ENCODE measurements at regions not wholly inside any gene's neighbourhood (a gene's known extent, or its start where the extent isn't known, plus 50 kb on each side); places are given as distances from the start of the nearest gene placed in this dataset.

- no peak overlapping the region for H3K27ac ChIP-seq
- no peaks in the 10 kb centered on the region for H3K36me3 ChIP-seq
- H3K4me3 ChIP-seq = no peak overlapping the region
- no peaks in the 10 kb centered on the region for H3K9me3 ChIP-seq
- no peaks in the 10 kb centered on the region for H3K27me3 ChIP-seq
- DNase-seq (ENCODE audit: low spot score) = no peak
- no peak for TF ChIP-seq CTCF (IDR thresholded peaks at IDR 0.05)
- H3K4me1 ChIP-seq = no peaks in the 10 kb centered on the region
These were observed 783.2 kb downstream of the RPA4 start for GRCh38 chrX:97666890-97667289.

GRCh38 chrX:97668126-97668525 lies 784.4 kb downstream of the RPA4 start:
- no peak for TF ChIP-seq CTCF (IDR thresholded peaks at IDR 0.05)
- no peaks in the 10 kb centered on the region for H3K36me3 ChIP-seq
- no peaks in the 10 kb centered on the region for H3K9me3 ChIP-seq
- DNase-seq (ENCODE audit: low spot score) = no peak
- no peak overlapping the region for H3K27ac ChIP-seq
- no peak overlapping the region for H3K4me3 ChIP-seq
- no peaks in the 10 kb centered on the region for H3K27me3 ChIP-seq
- no peaks in the 10 kb centered on the region for H3K4me1 ChIP-seq

GRCh38 chrX:97672138-97672537 lies 788.4 kb downstream of the RPA4 start:
- Histone ChIP-seq H3K36me3 (no peaks in the 10 kb centered on the region), H3K27ac (no peak overlapping the region), H3K27me3 (no peaks in the 10 kb centered on the region), H3K4me1 (no peaks in the 10 kb centered on the region), H3K9me3 (no peaks in the 10 kb centered on the region), H3K4me3 (no peak overlapping the region)
- DNase-seq (ENCODE audit: low spot score) = no peak
- TF ChIP-seq CTCF (IDR thresholded peaks at IDR 0.05) = no peak

- H3K4me3 ChIP-seq = no peak overlapping the region
- no peaks in the 10 kb centered on the region for H3K27me3 ChIP-seq
- H3K36me3 ChIP-seq = no peaks in the 10 kb centered on the region
- H3K9me3 ChIP-seq = no peaks in the 10 kb centered on the region
- no peak for TF ChIP-seq CTCF (IDR thresholded peaks at IDR 0.05)
- no peaks in the 10 kb centered on the region for H3K4me1 ChIP-seq
- no peak for DNase-seq (ENCODE audit: low spot score)
- no peak overlapping the region for H3K27ac ChIP-seq
These were observed 788.9 kb downstream of the RPA4 start for GRCh38 chrX:97672608-97673007.

GRCh38 chrX:97673135-97673534 lies 789.4 kb downstream of the RPA4 start:
- H3K4me3 ChIP-seq = no peak overlapping the region
- H3K27me3 ChIP-seq = no peaks in the 10 kb centered on the region
- no peaks in the 10 kb centered on the region for H3K4me1 ChIP-seq
- H3K27ac ChIP-seq = no peak overlapping the region
- TF ChIP-seq CTCF (IDR thresholded peaks at IDR 0.05) = no peak
- no peaks in the 10 kb centered on the region for H3K36me3 ChIP-seq
- no peak for DNase-seq (ENCODE audit: low spot score)
- H3K9me3 ChIP-seq = no peaks in the 10 kb centered on the region

GRCh38 chrX:97682991-97683840 lies 799.5 kb downstream of the RPA4 start:
- no peak for DNase-seq (ENCODE audit: low spot score)
- peaks cover 0 to 7% of the 10 kb centered on the region in 2 donors for H3K9me3 ChIP-seq
- no peak overlapping the region for H3K27ac ChIP-seq
- H3K36me3 ChIP-seq = no peaks in the 10 kb centered on the region
- H3K4me3 ChIP-seq = no peak overlapping the region
- TF ChIP-seq CTCF (IDR thresholded peaks at IDR 0.05) = no peak
- no peaks in the 10 kb centered on the region for H3K27me3 ChIP-seq
- H3K4me1 ChIP-seq = no peaks in the 10 kb centered on the region

Data from right atrium auricular region (tissue), 2 donors.